ENCODE measurements at regions not wholly inside any gene's neighbourhood (a gene's known extent, or its start where the extent isn't known, plus 50 kb on each side); places are given as distances from the start of the nearest gene placed in this dataset.
A peak's percentile ranks its signal among the peaks of the same experiment; 100 is the strongest.
"Not testable (repeated sequence)": the region's sequence is repeated elsewhere in the genome, so short reads cannot be mapped to it uniquely, and the experiment has no call there.

- peak; percentile 44 for DNase-seq (ENCODE audit: low spot score)
- in situ Hi-C loops (cut with MboI; ENCODE audit: low pct_unique_long_range_greater_than_20kb, low sequenced_read_pairs, unreplicated experiment), result no loop called here
- peak; percentile 36 for TF ChIP-seq CTCF (IDR thresholded peaks at IDR 0.05; ENCODE audit: extremely low read depth, insufficient read depth, missing control alignments)
Observed at GRCh38 chr9:6106711-6107339, 91.4 kb upstream of the RANBP6 start.

DNA sequence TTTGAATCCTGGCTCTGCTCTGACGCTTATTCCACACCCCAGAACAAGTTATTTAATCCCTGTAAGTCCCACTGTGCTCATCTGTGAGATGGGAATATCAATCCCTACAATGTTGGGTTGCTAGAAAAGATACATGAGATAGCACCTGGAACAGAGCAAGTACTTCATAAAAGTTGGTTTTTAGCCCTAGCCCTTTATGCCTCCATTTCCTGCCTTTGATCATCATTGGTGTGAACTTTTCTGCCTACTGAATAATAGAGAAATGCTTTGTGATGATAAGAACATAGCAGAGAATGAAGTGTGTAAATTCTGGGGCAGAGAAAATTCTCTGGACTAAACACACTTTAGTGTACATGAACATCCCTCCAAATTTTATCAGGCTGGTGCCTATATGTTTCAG is 90.3 kb upstream of the RANBP6 start:
- no peak for TF ChIP-seq CTCF (IDR thresholded peaks at IDR 0.05; ENCODE audit: extremely low read depth, insufficient read depth, missing control alignments)
- no peak for DNase-seq (ENCODE audit: low spot score)
- in situ Hi-C loops (cut with MboI; ENCODE audit: low pct_unique_long_range_greater_than_20kb, low sequenced_read_pairs, unreplicated experiment), result no loop called here

DNA sequence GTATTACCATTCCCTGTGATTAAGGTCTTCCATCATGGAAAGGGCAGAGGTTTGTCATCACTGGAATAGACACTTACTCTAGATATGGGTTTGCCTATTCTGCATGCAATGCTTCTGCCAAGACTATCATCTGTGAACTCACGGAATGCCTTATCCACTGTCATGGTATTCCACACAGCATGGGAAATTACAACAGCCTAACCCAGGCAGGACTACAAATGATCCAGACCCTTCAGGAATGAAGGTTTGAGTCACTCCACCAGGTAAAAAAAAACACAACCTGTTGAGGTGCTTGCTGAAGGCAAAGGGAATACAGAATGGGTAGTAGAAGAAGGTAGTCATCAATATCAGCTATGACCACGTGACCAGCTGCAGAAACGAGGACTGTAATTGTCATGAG is 89.0 kb upstream of the RANBP6 start:
- in situ Hi-C loops (cut with MboI; ENCODE audit: low pct_unique_long_range_greater_than_20kb, low sequenced_read_pairs, unreplicated experiment); DNase-seq (ENCODE audit: low spot score): not testable (repeated sequence)

GRCh38 chr9:6103911-6104310 is 88.5 kb upstream of the RANBP6 start:
- in situ Hi-C loops (cut with MboI; ENCODE audit: low pct_unique_long_range_greater_than_20kb, low sequenced_read_pairs, unreplicated experiment); DNase-seq (ENCODE audit: low spot score): not testable (repeated sequence)

DNA sequence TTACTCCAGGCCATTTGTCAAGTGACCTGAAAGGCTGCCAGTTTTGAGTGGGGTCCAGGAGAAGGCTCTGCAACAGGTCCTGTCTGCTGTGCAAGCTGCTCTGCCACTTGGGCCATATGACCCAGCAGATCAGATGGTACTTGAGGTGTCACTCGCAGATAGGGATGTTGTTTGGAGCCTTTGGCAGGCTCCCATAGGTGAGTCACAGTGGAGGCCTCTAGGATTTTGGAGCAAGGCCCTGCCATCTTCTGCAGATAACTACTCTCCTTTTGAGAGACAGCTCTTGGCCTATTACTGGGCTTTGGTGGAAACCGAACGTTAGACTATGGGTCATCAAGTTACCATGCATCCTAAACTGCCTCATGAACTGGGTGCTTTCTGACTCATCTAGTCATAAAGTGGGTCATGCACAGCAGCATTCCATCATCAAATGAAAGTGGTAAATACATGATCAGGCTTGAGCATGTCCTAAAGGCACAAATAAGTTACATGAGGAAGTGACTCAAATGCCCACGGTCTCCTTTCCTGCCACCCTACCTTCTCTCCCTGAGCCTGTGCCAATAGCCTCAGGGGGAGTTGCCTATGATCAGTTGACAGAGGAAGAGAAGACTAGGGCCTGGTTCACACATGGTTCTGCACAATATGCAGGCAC is 87.0 kb upstream of the RANBP6 start:
- DNase-seq (ENCODE audit: low spot score); in situ Hi-C loops (cut with MboI; ENCODE audit: low pct_unique_long_range_greater_than_20kb, low sequenced_read_pairs, unreplicated experiment): not testable (repeated sequence)

- DNase-seq (ENCODE audit: low spot score); in situ Hi-C loops (cut with MboI; ENCODE audit: low pct_unique_long_range_greater_than_20kb, low sequenced_read_pairs, unreplicated experiment): not testable (repeated sequence)
Observed at GRCh38 chr9:6101725-6102124, 86.3 kb upstream of the RANBP6 start.

DNA sequence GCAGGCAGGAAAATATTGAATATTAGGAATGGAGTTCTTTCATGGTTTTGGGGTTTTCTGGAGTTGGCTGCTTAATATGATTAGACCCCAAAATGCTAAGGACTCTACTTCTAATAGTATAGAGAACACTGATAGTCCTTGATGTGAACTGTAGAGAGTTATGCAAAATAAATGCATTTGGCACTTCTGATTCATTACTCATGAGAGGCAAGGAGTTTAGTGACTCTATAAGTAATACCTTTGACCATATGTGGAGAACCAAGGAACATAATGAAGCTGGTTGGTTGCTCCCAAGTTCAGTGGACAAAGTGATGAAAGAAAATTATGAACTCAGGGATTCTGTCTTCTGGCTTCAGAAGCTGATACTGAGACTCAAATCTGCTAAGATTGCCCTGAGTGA is 83.9 kb upstream of the RANBP6 start:
- DNase-seq (ENCODE audit: low spot score); in situ Hi-C loops (cut with MboI; ENCODE audit: low pct_unique_long_range_greater_than_20kb, low sequenced_read_pairs, unreplicated experiment): not testable (repeated sequence)

DNA sequence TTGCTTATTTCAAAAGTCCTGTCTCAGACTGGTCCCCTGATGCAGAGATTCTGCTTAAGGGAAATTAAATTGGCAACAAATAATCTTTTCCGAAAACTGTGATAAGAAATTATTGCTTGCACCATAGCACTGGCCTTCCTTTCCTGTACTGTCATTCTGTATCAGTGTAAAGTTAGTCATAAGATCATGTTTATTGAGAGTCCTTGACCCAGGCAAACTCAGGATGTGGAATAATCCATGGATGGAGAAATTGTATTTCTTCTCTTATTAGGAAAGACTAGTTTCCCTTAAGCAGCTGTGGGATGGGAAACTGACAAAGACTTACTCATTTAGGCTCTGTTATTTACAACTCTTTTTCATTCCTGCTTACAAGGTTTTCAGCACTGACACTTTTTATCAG is 83.0 kb upstream of the RANBP6 start:
- in situ Hi-C loops (cut with MboI; ENCODE audit: low pct_unique_long_range_greater_than_20kb, low sequenced_read_pairs, unreplicated experiment), result no loop called here
- no peak for TF ChIP-seq CTCF (IDR thresholded peaks at IDR 0.05; ENCODE audit: extremely low read depth, insufficient read depth, missing control alignments)

GRCh38 chr9:6096821-6097220 is 81.4 kb upstream of the RANBP6 start:
- no peak for DNase-seq (ENCODE audit: low spot score)
- no peak for TF ChIP-seq CTCF (IDR thresholded peaks at IDR 0.05; ENCODE audit: extremely low read depth, insufficient read depth, missing control alignments)
- in situ Hi-C loops (cut with MboI; ENCODE audit: low pct_unique_long_range_greater_than_20kb, low sequenced_read_pairs, unreplicated experiment), result no loop called here

More for the DNA sequence above, 83.0 kb upstream of the RANBP6 start:
- DNase-seq (ENCODE audit: low spot score), result no peak
